SK-N-SH (cell line): ENCODE measurements at regions not wholly inside any gene's neighbourhood (a gene's known extent, or its start where the extent isn't known, plus 50 kb on each side); places are given as distances from the start of the nearest gene placed in this dataset.

Experiments
- CTCF ChIA-PET: fragments of 300-600, 350-600 bp; formaldehyde crosslinking; extraction: SDS; loops from one replicate; lab custom pipeline; 2021; lab: Yijun Ruan, JAX
- POLR2A ChIA-PET: fragments of 350-600 bp; sonication (Branson Sonifier 250); formaldehyde crosslinking; extraction: SDS; loops from one replicate; lab custom pipeline; 2020; ENCODE audit warnings: antibody characterized with exemption, inconsistent platforms; lab: Yijun Ruan, JAX
- DNase-seq: peaks from one replicate; pipeline ENCODE4 v3.0.0; 2012
- H2AFZ ChIP-seq: fragments of 200-600 bp; sonication (generic); 2 replicates; pipeline ENCODE4 v1.8.1; 2016; ENCODE audit warnings: antibody characterized with exemption, mild to moderate bottlenecking, low read depth
- H3F3A ChIP-seq: fragments of 200-600 bp; sonication (generic); replicated peaks from 2 replicates; pipeline ENCODE3; 2016; ENCODE audit warnings: antibody characterized with exemption, mild to moderate bottlenecking; ENCODE audit not compliant: insufficient read depth
- H3K27ac ChIP-seq, 2 experiments: fragments of 200-500 bp in 1 of 2; fragments of 200-600 bp in 1 of 2; sonication (Bioruptor generic) in 1 of 2; sonication (generic), shearing (Covaris generic) in 1 of 2; 2 replicates each; pipeline versions ENCODE4 v1.5.1 to v1.6.1; 2014 to 2016; ENCODE audit warnings: low read depth in 2 of 2, inconsistent platforms in 1 of 2, low read length in 1 of 2, mild to moderate bottlenecking in 1 of 2, mixed read lengths in 1 of 2
- H3K27me3 ChIP-seq: fragments of 200-600 bp; sonication (generic), shearing (Covaris generic); 2 replicates; pipeline ENCODE4 v1.6.1; 2016; ENCODE audit warnings: mixed run types; ENCODE audit not compliant: insufficient read depth
- H3K36me3 ChIP-seq, 2 experiments: fragments of 200-500 bp in 1 of 2; fragments of 200-600 bp in 1 of 2; sonication (Bioruptor generic) in 1 of 2; sonication (generic) in 1 of 2; replicated peaks in 1 of 2; 2 replicates each; pipeline versions ENCODE3 to v1.5.1; 2014 to 2016; ENCODE audit warnings: low read length in 1 of 2, mild to moderate bottlenecking in 1 of 2; ENCODE audit not compliant: insufficient read depth in 2 of 2, control insufficient read depth in 1 of 2
- H3K4me1 ChIP-seq, 2 experiments: fragments of 200-500 bp in 1 of 2; fragments of 200-600 bp in 1 of 2; sonication (Bioruptor generic) in 1 of 2; sonication (generic), shearing (Covaris generic) in 1 of 2; 2 replicates each; pipeline versions ENCODE4 v1.5.1 to v1.6.1; 2014 to 2016; ENCODE audit warnings: low read depth in 1 of 2, low read length in 1 of 2, mixed run types in 1 of 2; ENCODE audit not compliant: insufficient read depth in 2 of 2, control insufficient read depth in 1 of 2
- H3K4me2 ChIP-seq: fragments of 200-600 bp; sonication (generic), shearing (Covaris generic); 2 replicates; pipeline ENCODE4 v1.6.1; 2017; ENCODE audit warnings: mixed run types
- H3K4me3 ChIP-seq, 2 experiments: fragments of 200-500 bp in 1 of 2; fragments of 200-600 bp in 1 of 2; sonication (Bioruptor generic) in 1 of 2; sonication (generic), shearing (Covaris generic) in 1 of 2; 2 replicates each; pipeline versions ENCODE4 v1.5.1 to v1.8.1; 2014 to 2016; ENCODE audit warnings: low read depth in 2 of 2, inconsistent platforms in 1 of 2, low read length in 1 of 2, mild to moderate bottlenecking in 1 of 2, mixed read lengths in 1 of 2, moderate library complexity in 1 of 2
- H3K79me2 ChIP-seq: fragments of 200-600 bp; sonication (generic); 2 replicates; pipeline ENCODE4 v1.8.1; 2017; ENCODE audit warnings: mild to moderate bottlenecking; ENCODE audit not compliant: insufficient read depth
- H3K9ac ChIP-seq: fragments of 200-600 bp; sonication (generic); 2 replicates; pipeline ENCODE4 v1.6.1; 2017; ENCODE audit warnings: mixed run types
- H3K9me2 ChIP-seq: fragments of 200-600 bp; sonication (generic); 2 replicates; pipeline ENCODE4 v1.6.1; 2017; ENCODE audit warnings: mixed run types
- H3K9me3 ChIP-seq: fragments of 200-600 bp; sonication (generic); 2 replicates; pipeline ENCODE4 v1.6.1; 2017; ENCODE audit warnings: mixed run types, mild to moderate bottlenecking, moderate library complexity
- H4K20me1 ChIP-seq: fragments of 200-600 bp; sonication (generic); 2 replicates; pipeline ENCODE4 v1.6.1; 2017; ENCODE audit warnings: mild to moderate bottlenecking, mixed run types; ENCODE audit not compliant: insufficient read depth
- CHD2 ChIP-seq: fragments of 150-350 bp; IDR thresholded peaks from 2 replicates; pipeline ENCODE4 v1.6.1; 2018; ENCODE audit warnings: low read length; ENCODE audit not compliant: partially characterized antibody
- EZH2phosphoT487 ChIP-seq: fragments of 200-600 bp; sonication (generic); IDR thresholded peaks from 2 replicates; pipeline ENCODE4 v1.6.1; 2017; ENCODE audit warnings: low read depth, mixed run types, mild to moderate bottlenecking, antibody characterized with exemption, moderate library complexity, borderline replicate concordance
- FOXJ3 ChIP-seq: sonication (generic); formaldehyde crosslinking; IDR thresholded peaks from 2 replicates; pipeline ENCODE4 v1.5.1; 2020; ENCODE audit warnings: mild to moderate bottlenecking, missing genetic modification reagents
- MXI1 ChIP-seq: IDR thresholded peaks from 2 replicates; pipeline ENCODE4 v1.6.1; 2012; ENCODE audit warnings: mild to moderate bottlenecking, low read depth, low read length, improper control_type of control experiment
- NFIC ChIP-seq: IDR thresholded peaks from 2 replicates; pipeline ENCODE4 v1.4.0; 2012; ENCODE audit warnings: borderline replicate concordance
- NRF1 ChIP-seq: IDR thresholded peaks from 2 replicates; pipeline ENCODE4 v1.6.1; 2012; ENCODE audit warnings: low read depth, mild to moderate bottlenecking, low read length
- RAD21 ChIP-seq: IDR thresholded peaks from 2 replicates; pipeline ENCODE4 v1.6.1; 2012; ENCODE audit warnings: mild to moderate bottlenecking, low read length
- RCOR1 ChIP-seq: fragments of 150-350 bp; IDR thresholded peaks from 2 replicates; pipeline ENCODE4 v1.6.1; 2017; ENCODE audit warnings: antibody characterized with exemption, low read length
- SIN3A ChIP-seq: IDR thresholded peaks from 2 replicates; pipeline ENCODE4 v1.6.1; 2012; ENCODE audit warnings: low read depth, mild to moderate bottlenecking, low read length, moderate library complexity, borderline replicate concordance
- TCF12 ChIP-seq: IDR thresholded peaks from 2 replicates; pipeline ENCODE4 v1.4.0; 2012
- TEAD4 ChIP-seq: IDR thresholded peaks from 2 replicates; pipeline ENCODE4 v1.4.0; 2012; ENCODE audit warnings: mild to moderate bottlenecking, borderline replicate concordance; ENCODE audit not compliant: insufficient read depth
- WGBS: methylation state at CpG from one replicate; pipeline ENCODE4 v1.1.6; 2017; ENCODE audit warnings: low lambda C conversion rate; 5-methylcytosine and 5-hydroxymethylcytosine counted together
- TF ChIP-seq, protein P1 (sequence below): fragments of 150-350 bp; IDR thresholded peaks from 2 replicates; pipeline ENCODE4 v1.6.1; 2016; ENCODE audit warnings: mild to moderate bottlenecking, low read depth, low read length
- TF ChIP-seq, protein P2 (sequence below): IDR thresholded peaks from 2 replicates; pipeline ENCODE4 v1.6.1; 2012; ENCODE audit warnings: mild to moderate bottlenecking, low read depth, low read length, moderate library complexity

DNA sequence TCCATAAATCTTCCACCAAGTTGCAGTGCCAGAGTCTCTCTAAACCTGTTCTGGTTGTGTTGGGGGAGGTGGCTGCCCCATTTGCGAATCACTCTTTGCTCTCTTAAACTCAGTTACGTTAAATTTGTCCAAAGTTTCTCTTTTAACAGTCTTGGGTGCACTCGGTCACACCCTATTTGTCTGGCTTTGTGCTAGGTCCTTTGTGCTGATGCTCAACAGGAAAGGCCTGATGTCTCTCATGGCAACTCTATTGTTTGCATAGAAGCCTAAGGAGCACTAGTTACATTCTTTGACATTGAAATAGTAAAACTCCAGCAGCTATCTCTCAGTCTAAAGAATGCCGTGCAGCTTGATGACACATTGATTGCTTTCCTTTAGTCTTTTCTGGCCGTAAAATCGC, 105.1 kb downstream of the TRMT11 start:
- POLR2A ChIA-PET, result no interaction called here
- WGBS, result 83% methylated on average over 6 of the region's 6 CpGs

DNA sequence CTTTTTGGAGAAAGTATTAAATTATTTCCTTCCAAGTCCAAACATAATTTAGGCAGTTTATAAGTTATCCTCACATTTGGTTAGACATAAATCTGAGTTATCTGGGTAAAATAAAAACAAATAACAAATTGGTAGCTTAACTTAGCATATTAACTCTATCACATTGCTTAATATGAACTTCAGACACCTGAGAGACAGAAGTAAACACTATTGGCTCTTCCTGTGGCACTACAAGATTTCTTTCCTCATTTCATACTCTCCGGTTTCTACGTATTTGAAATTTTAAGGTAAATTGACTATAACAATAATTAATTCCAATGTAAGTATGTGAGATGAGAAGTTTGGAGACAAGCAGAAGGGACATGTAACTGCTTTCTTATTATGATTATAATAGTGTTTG, 106.8 kb downstream of the TRMT11 start:
- H3K27me3 ChIP-seq, result no peaks in the 10 kb centered on the region
- WGBS, result 98% methylated on average over 2 of the region's 2 CpGs
- H3K4me2 ChIP-seq, result no peak overlapping the region
- TF ChIP-seq FOXJ3 (CRISPR knock-in tag) (no peak), RCOR1 (no peak), NFIC (no peak), NRF1 (no peak), RAD21 (no peak)
- TF ChIP-seq, protein P1, sequence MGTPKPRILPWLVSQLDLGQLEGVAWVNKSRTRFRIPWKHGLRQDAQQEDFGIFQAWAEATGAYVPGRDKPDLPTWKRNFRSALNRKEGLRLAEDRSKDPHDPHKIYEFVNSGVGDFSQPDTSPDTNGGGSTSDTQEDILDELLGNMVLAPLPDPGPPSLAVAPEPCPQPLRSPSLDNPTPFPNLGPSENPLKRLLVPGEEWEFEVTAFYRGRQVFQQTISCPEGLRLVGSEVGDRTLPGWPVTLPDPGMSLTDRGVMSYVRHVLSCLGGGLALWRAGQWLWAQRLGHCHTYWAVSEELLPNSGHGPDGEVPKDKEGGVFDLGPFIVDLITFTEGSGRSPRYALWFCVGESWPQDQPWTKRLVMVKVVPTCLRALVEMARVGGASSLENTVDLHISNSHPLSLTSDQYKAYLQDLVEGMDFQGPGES, result no peak
- TF ChIP-seq, protein P2, sequence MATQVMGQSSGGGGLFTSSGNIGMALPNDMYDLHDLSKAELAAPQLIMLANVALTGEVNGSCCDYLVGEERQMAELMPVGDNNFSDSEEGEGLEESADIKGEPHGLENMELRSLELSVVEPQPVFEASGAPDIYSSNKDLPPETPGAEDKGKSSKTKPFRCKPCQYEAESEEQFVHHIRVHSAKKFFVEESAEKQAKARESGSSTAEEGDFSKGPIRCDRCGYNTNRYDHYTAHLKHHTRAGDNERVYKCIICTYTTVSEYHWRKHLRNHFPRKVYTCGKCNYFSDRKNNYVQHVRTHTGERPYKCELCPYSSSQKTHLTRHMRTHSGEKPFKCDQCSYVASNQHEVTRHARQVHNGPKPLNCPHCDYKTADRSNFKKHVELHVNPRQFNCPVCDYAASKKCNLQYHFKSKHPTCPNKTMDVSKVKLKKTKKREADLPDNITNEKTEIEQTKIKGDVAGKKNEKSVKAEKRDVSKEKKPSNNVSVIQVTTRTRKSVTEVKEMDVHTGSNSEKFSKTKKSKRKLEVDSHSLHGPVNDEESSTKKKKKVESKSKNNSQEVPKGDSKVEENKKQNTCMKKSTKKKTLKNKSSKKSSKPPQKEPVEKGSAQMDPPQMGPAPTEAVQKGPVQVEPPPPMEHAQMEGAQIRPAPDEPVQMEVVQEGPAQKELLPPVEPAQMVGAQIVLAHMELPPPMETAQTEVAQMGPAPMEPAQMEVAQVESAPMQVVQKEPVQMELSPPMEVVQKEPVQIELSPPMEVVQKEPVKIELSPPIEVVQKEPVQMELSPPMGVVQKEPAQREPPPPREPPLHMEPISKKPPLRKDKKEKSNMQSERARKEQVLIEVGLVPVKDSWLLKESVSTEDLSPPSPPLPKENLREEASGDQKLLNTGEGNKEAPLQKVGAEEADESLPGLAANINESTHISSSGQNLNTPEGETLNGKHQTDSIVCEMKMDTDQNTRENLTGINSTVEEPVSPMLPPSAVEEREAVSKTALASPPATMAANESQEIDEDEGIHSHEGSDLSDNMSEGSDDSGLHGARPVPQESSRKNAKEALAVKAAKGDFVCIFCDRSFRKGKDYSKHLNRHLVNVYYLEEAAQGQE, result no peak
- H3K79me2 ChIP-seq, result no peaks in the 10 kb centered on the region
- no peaks in the 10 kb centered on the region for H3K9me3 ChIP-seq
- H3K4me3 ChIP-seq, result no peak overlapping the region
- H3K36me3 ChIP-seq, result peaks cover 0 to 2% of the 10 kb centered on the region in 2 experiments
- H3K4me1 ChIP-seq, result no peaks in the 10 kb centered on the region
- POLR2A ChIA-PET, result no interaction called here
- H3K27ac ChIP-seq, result no peak overlapping the region
- H4K20me1 ChIP-seq, result no peaks in the 10 kb centered on the region
- CTCF ChIA-PET, result no interaction called here
- no peak for DNase-seq
- no peaks in the 10 kb centered on the region for H3F3A ChIP-seq
- no peak overlapping the region for H3K9ac ChIP-seq
- no peaks in the 10 kb centered on the region for H3K9me2 ChIP-seq
- no peak overlapping the region for H2AFZ ChIP-seq

More for the DNA sequence above, 105.1 kb downstream of the TRMT11 start:
- Histone ChIP-seq H3K27ac (no peak overlapping the region), H4K20me1 (no peaks in the 10 kb centered on the region), H2AFZ (no peak overlapping the region), H3K27me3 (no peaks in the 10 kb centered on the region), H3K4me3 (no peak overlapping the region), H3K4me2 (no peak overlapping the region), H3K36me3 (peaks cover 2 to 3% of the 10 kb centered on the region in 2 experiments), H3K9me2 (no peaks in the 10 kb centered on the region), H3K79me2 (no peaks in the 10 kb centered on the region), H3K9ac (no peak overlapping the region), H3K9me3 (no peaks in the 10 kb centered on the region), H3F3A (no peaks in the 10 kb centered on the region), H3K4me1 (no peaks in the 10 kb centered on the region)
- no peak for DNase-seq
- CTCF ChIA-PET, result no interaction called here
- TF ChIP-seq SIN3A, result no peak
- TF ChIP-seq TCF12, result no peak
- no peak for TF ChIP-seq TEAD4
- TF ChIP-seq EZH2phosphoT487, result no peak
- TF ChIP-seq MXI1, result no peak
- no peak for TF ChIP-seq NFIC
- TF ChIP-seq CHD2, result no peak
